ENCODE measurements at regions not wholly inside any gene's neighbourhood (a gene's known extent, or its start where the extent isn't known, plus 50 kb on each side); places are given as distances from the start of the nearest gene placed in this dataset.

DNA sequence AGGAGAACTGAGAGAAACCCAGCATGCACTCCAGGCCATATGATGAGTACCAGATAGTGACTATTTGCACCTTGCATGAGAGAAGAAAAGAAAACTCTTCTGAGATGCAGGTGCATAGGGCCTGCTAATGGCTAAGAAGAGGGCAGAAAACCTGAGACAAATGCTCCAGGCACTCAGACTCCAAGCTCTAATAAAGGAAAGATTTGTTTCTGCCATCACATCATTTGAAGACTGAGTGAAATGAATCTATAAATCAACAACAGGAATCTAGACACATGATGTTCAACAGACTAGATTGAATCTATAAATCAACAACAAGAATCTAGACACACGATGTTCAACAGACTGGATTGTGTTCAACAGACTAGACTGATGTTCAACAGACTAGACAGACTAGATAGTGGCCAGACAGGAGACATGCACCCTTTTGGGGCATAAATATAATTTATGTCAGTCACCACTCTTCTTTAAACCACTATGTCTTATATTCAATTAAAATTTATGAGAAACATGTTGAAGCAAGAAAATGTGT is 482.7 kb upstream of the UBE2E3 start:
- Histone ChIP-seq H3K9me1 (ENCODE audit: insufficient read depth, low read length) (no peaks in the 10 kb centered on the region), H2BK5ac (ENCODE audit: low read depth, low read length, poor library complexity, severe bottlenecking) (no peak overlapping the region), H4K5ac (ENCODE audit: low read depth, low read length) (no peak overlapping the region), H2BK20ac (ENCODE audit: low read depth, low read length) (no peak overlapping the region), H3K79me1 (ENCODE audit: low read depth in 1 of 2, low read length in 2 of 2) (no peaks in the 10 kb centered on the region), H4K8ac (ENCODE audit: low read depth in 2 of 2, low read length in 2 of 2) (no peak overlapping the region), H3K56ac (ENCODE audit: extremely low read depth, insufficient read depth, low read length) (no peak overlapping the region), H3K4me2 (ENCODE audit: low read depth, low read length) (no peak overlapping the region), H4K20me1 (ENCODE audit: insufficient read depth, low read length) (no peaks in the 10 kb centered on the region), H3K23ac (ENCODE audit: low read depth, low read length) (no peak overlapping the region), H3K27ac (ENCODE audit: insufficient read depth, low read length) (no peak overlapping the region), H2BK15ac (ENCODE audit: low read depth, low read length) (no peak overlapping the region), H4K91ac (ENCODE audit: insufficient read depth, low read depth, low read length) (no peak overlapping the region), H3K4me1 (ENCODE audit: control insufficient read depth, insufficient read depth, low read length) (no peaks in the 10 kb centered on the region), H3K4ac (ENCODE audit: low read depth, low read length) (no peak overlapping the region), H2AK5ac (ENCODE audit: low read depth, low read length) (no peak overlapping the region), H3K9ac (ENCODE audit: low read depth, low read length) (no peak overlapping the region), H3K4me3 (ENCODE audit: insufficient read depth, low read depth, low read length) (no peak overlapping the region), H3K9me3 (ENCODE audit: control insufficient read depth, insufficient read depth, low read length) (no peaks in the 10 kb centered on the region), H3K36me3 (ENCODE audit: control insufficient read depth, insufficient read depth, low read length) (no peaks in the 10 kb centered on the region), H2BK120ac (ENCODE audit: low read depth, low read length) (no peak overlapping the region), H2AK9ac (replicated peaks; ENCODE audit: low read depth, low read length, poor library complexity) (no peak overlapping the region), H3K27me3 (ENCODE audit: control insufficient read depth, insufficient read depth, low read length) (no peaks in the 10 kb centered on the region), H2AFZ (replicated peaks; ENCODE audit: low read length, poor library complexity) (no peak overlapping the region), H3K14ac (replicated peaks; ENCODE audit: low read depth, low read length) (no peak overlapping the region), H3K18ac (ENCODE audit: low read depth, low read length) (no peak overlapping the region)
- dilution Hi-C loops (cut with HindIII; ENCODE audit: low sequenced_read_pairs, unreplicated experiment): no loop called here
- ChIA-PET CTCF (no interaction called here), POLR2A (ENCODE audit: unreplicated experiment) (no interaction called here)
- ATAC-seq (ENCODE audit: low read depth) (no peak), DNase-seq (no peak)
- TF ChIP-seq FOS (IDR thresholded peaks at IDR 0.05; ENCODE audit: low read depth, low read length): no peak
- TF ChIP-seq CEBPB (IDR thresholded peaks at IDR 0.05; ENCODE audit: low read depth, low read length): no peak
- TF ChIP-seq RFX5 (IDR thresholded peaks at IDR 0.05; ENCODE audit: low read depth, low read length): no peak
- no peak for TF ChIP-seq MXI1 (IDR thresholded peaks at IDR 0.05; ENCODE audit: borderline replicate concordance, low read depth, low read length)
- TF ChIP-seq RCOR1 (IDR thresholded peaks at IDR 0.05; ENCODE audit: insufficient replicate concordance, low read length): no peak
- no peak for TF ChIP-seq BHLHE40 (IDR thresholded peaks at IDR 0.05; ENCODE audit: low read depth, low read length)
- TF ChIP-seq POLR2A (IDR thresholded peaks at IDR 0.05; ENCODE audit: low read depth, low read length): no peak
- no peak for TF ChIP-seq NFE2L2 (IDR thresholded peaks at IDR 0.05; ENCODE audit: low read depth, low read length)
- TF ChIP-seq, protein P1, sequence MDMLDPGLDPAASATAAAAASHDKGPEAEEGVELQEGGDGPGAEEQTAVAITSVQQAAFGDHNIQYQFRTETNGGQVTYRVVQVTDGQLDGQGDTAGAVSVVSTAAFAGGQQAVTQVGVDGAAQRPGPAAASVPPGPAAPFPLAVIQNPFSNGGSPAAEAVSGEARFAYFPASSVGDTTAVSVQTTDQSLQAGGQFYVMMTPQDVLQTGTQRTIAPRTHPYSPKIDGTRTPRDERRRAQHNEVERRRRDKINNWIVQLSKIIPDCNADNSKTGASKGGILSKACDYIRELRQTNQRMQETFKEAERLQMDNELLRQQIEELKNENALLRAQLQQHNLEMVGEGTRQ (IDR thresholded peaks at IDR 0.05; ENCODE audit: low read depth, low read length): no peak
- in situ Hi-C loops (cut with MboI; ENCODE audit: low sequenced_read_pairs): no loop called here
- no TSS peak for BruUV-seq (replicated peaks)
- intact Hi-C loops (cut with micrococcal nuclease): no loop called here
- WGBS, 2 experiments (ENCODE audit: extremely low coverage in 2 of 2, insufficient read length in 1 of 2): no CpG with 5 or more reads among the region's 1 CpG
